IMR-90 (cell line): ENCODE measurements at regions not wholly inside any gene's neighbourhood (a gene's known extent, or its start where the extent isn't known, plus 50 kb on each side); places are given as distances from the start of the nearest gene placed in this dataset.

Experiments
- ATAC-seq: fragments of 200-7000 bp; cut with Tn5 transposase; 2 replicates; pipeline ENCODE4 v1.9.1; 2020; ENCODE audit warnings: low read depth, mild to moderate bottlenecking, moderate library complexity
- BruUV-seq: library from RNA; stranded (reverse); fragments of 400-500 nt; replicated peaks from 2 replicates; lab custom pipeline; 2021; lab: Mats Ljungman, UMichigan
- CTCF ChIA-PET: fragments of 300-600 bp; formaldehyde crosslinking; extraction: SDS; loops from one replicate; lab custom pipeline; 2021; ENCODE audit warnings: antibody characterized with exemption; lab: Yijun Ruan, JAX
- POLR2A ChIA-PET: fragments of 300-600 bp; sonication (Branson Sonifier 250); formaldehyde crosslinking; loops from one replicate; lab custom pipeline; 2022; ENCODE audit warnings: antibody characterized with exemption; ENCODE audit not compliant: unreplicated experiment; lab: Charles Lee
- DNase-seq: peaks from one replicate; pipeline ENCODE4 v3.0.0; 2013
- H2AFZ ChIP-seq: replicated peaks from 2 replicates; pipeline ENCODE3; 2013; ENCODE audit warnings: low read length, mild to moderate bottlenecking; ENCODE audit not compliant: poor library complexity
- H2AK5ac ChIP-seq: 2 replicates; pipeline ENCODE4 v1.6.1; 2013; ENCODE audit warnings: low read depth, low read length, inconsistent platforms
- H2AK9ac ChIP-seq: replicated peaks from 2 replicates; pipeline ENCODE3; 2013; ENCODE audit warnings: mild to moderate bottlenecking, low read depth, low read length, moderate library complexity; ENCODE audit not compliant: poor library complexity
- H2BK120ac ChIP-seq: 2 replicates; pipeline ENCODE4 v1.6.1; 2013; ENCODE audit warnings: low read depth, low read length, inconsistent platforms
- H2BK15ac ChIP-seq: 3 replicates; pipeline ENCODE4 v1.6.1; 2013; ENCODE audit warnings: low read depth, low read length, inconsistent platforms
- H2BK20ac ChIP-seq: 2 replicates; pipeline ENCODE4 v1.6.1; 2013; ENCODE audit warnings: low read depth, mild to moderate bottlenecking, inconsistent platforms, low read length, moderate library complexity
- H2BK5ac ChIP-seq: 2 replicates; pipeline ENCODE4 v1.6.1; 2013; ENCODE audit warnings: mild to moderate bottlenecking, low read depth, low read length, inconsistent platforms; ENCODE audit not compliant: poor library complexity, severe bottlenecking
- H3K14ac ChIP-seq: replicated peaks from 2 replicates; pipeline ENCODE4 v1.6.1; 2013; ENCODE audit warnings: low read depth, low read length, inconsistent platforms
- H3K18ac ChIP-seq: 2 replicates; pipeline ENCODE4 v1.6.1; 2013; ENCODE audit warnings: low read depth, low read length, control low read depth
- H3K23ac ChIP-seq: 2 replicates; pipeline ENCODE4 v1.6.1; 2013; ENCODE audit warnings: low read depth, low read length, inconsistent platforms
- H3K27ac ChIP-seq: 2 replicates; pipeline ENCODE4 v1.5.1; 2013; ENCODE audit warnings: mild to moderate bottlenecking, control low read depth, low read length; ENCODE audit not compliant: insufficient read depth
- H3K27me3 ChIP-seq: 2 replicates; pipeline ENCODE4 v1.6.1; 2013; ENCODE audit warnings: low read length; ENCODE audit not compliant: control insufficient read depth, insufficient read depth
- H3K36me3 ChIP-seq: 2 replicates; pipeline ENCODE4 v1.6.1; 2013; ENCODE audit warnings: low read length, mixed read lengths; ENCODE audit not compliant: control insufficient read depth, insufficient read depth
- H3K4ac ChIP-seq: 2 replicates; pipeline ENCODE4 v1.6.1; 2013; ENCODE audit warnings: low read depth, low read length, inconsistent platforms
- H3K4me1 ChIP-seq: 2 replicates; pipeline ENCODE4 v1.6.1; 2013; ENCODE audit warnings: low read length, mixed read lengths; ENCODE audit not compliant: control insufficient read depth, insufficient read depth
- H3K4me2 ChIP-seq: 2 replicates; pipeline ENCODE4 v1.6.1; 2013; ENCODE audit warnings: low read depth, mild to moderate bottlenecking, control low read depth, low read length, moderate library complexity
- H3K4me3 ChIP-seq: 2 replicates; pipeline ENCODE4 v1.5.1; 2013; ENCODE audit warnings: low read depth, mild to moderate bottlenecking, control low read depth, low read length, moderate library complexity; ENCODE audit not compliant: insufficient read depth
- H3K56ac ChIP-seq: 2 replicates; pipeline ENCODE4 v1.6.1; 2013; ENCODE audit warnings: low read length, inconsistent platforms; ENCODE audit not compliant: insufficient read depth; ENCODE audit errors: extremely low read depth
- H3K79me1 ChIP-seq, 2 experiments: 2 replicates each; pipeline ENCODE4 v1.6.1; 2013; ENCODE audit warnings: low read length in 2 of 2, inconsistent platforms in 1 of 2, low read depth in 1 of 2
- H3K9ac ChIP-seq: 2 replicates; pipeline ENCODE4 v1.6.1; 2013; ENCODE audit warnings: low read depth, low read length, control low read depth
- H3K9me1 ChIP-seq: 2 replicates; pipeline ENCODE4 v1.6.1; 2013; ENCODE audit warnings: low read length, inconsistent platforms; ENCODE audit not compliant: insufficient read depth
- H3K9me3 ChIP-seq: 2 replicates; pipeline ENCODE4 v1.6.1; 2013; ENCODE audit warnings: low read length; ENCODE audit not compliant: control insufficient read depth, insufficient read depth
- H4K20me1 ChIP-seq: 2 replicates; pipeline ENCODE4 v1.6.1; 2013; ENCODE audit warnings: low read length, inconsistent platforms; ENCODE audit not compliant: insufficient read depth
- H4K5ac ChIP-seq: 2 replicates; pipeline ENCODE4 v1.6.1; 2013; ENCODE audit warnings: mild to moderate bottlenecking, low read depth, low read length, control low read depth
- H4K8ac ChIP-seq, 2 experiments: 2 replicates each; pipeline ENCODE4 v1.6.1; 2013; ENCODE audit warnings: low read depth in 2 of 2, low read length in 2 of 2, control low read depth in 1 of 2, inconsistent platforms in 1 of 2
- H4K91ac ChIP-seq: 2 replicates; pipeline ENCODE4 v1.6.1; 2013; ENCODE audit warnings: low read depth, low read length, inconsistent platforms; ENCODE audit not compliant: insufficient read depth
- CEBPB ChIP-seq: IDR thresholded peaks from 2 replicates; pipeline ENCODE4 v1.6.1; 2012; ENCODE audit warnings: low read depth, low read length, improper control_type of control experiment
- CHD1 ChIP-seq: IDR thresholded peaks from 2 replicates; pipeline ENCODE4 v1.6.1; 2012; ENCODE audit warnings: low read depth, low read length, improper control_type of control experiment
- CTCF ChIP-seq: conservative IDR thresholded peaks from 2 replicates; pipeline ENCODE4 v1.5.1; 2012; ENCODE audit warnings: mild to moderate bottlenecking, low read depth, low read length, improper control_type of control experiment
- ELK1 ChIP-seq: fragments of 150-350 bp; IDR thresholded peaks from 2 replicates; pipeline ENCODE4 v1.6.1; 2016; ENCODE audit warnings: low read depth, mild to moderate bottlenecking, low read length, moderate library complexity, borderline replicate concordance
- FOS ChIP-seq: fragments of 150-350 bp; IDR thresholded peaks from 2 replicates; pipeline ENCODE4 v1.6.1; 2016; ENCODE audit warnings: low read depth, low read length
- MAFK ChIP-seq: IDR thresholded peaks from 2 replicates; pipeline ENCODE4 v1.6.1; 2012; ENCODE audit warnings: low read depth, low read length, improper control_type of control experiment
- MAZ ChIP-seq: IDR thresholded peaks from 2 replicates; pipeline ENCODE4 v1.6.1; 2012; ENCODE audit warnings: low read depth, mild to moderate bottlenecking, low read length, improper control_type of control experiment, moderate library complexity, borderline replicate concordance
- MXI1 ChIP-seq: IDR thresholded peaks from 2 replicates; pipeline ENCODE4 v1.6.1; 2012; ENCODE audit warnings: low read depth, mild to moderate bottlenecking, low read length, moderate library complexity, borderline replicate concordance
- POLR2A ChIP-seq: IDR thresholded peaks from 2 replicates; pipeline ENCODE4 v1.6.1; 2012; ENCODE audit warnings: mild to moderate bottlenecking, low read depth, low read length
- RAD21 ChIP-seq: IDR thresholded peaks from 2 replicates; pipeline ENCODE4 v1.6.1; 2012; ENCODE audit warnings: low read length, improper control_type of control experiment
- RCOR1 ChIP-seq: IDR thresholded peaks from 2 replicates; pipeline ENCODE4 v1.6.1; 2012; ENCODE audit warnings: mild to moderate bottlenecking, low read length, improper control_type of control experiment; ENCODE audit not compliant: insufficient replicate concordance
- RFX5 ChIP-seq: IDR thresholded peaks from 2 replicates; pipeline ENCODE4 v1.8.0; 2012; ENCODE audit warnings: low read depth, mild to moderate bottlenecking, low read length, moderate library complexity
- SMC3 ChIP-seq: fragments of 150-350 bp; IDR thresholded peaks from 2 replicates; pipeline ENCODE4 v1.6.1; 2016; ENCODE audit warnings: low read depth, mild to moderate bottlenecking, antibody characterized with exemption, low read length, moderate library complexity
- USF2 ChIP-seq: fragments of 150-350 bp; IDR thresholded peaks from 2 replicates; pipeline ENCODE4 v1.6.1; 2017; ENCODE audit warnings: mild to moderate bottlenecking, antibody characterized with exemption, low read length, low read depth
- WGBS, 2 experiments: methylation state at CpG; one replicate each; pipeline versions ENCODE4 v1.1.5 to v1.1.7; 2013; ENCODE audit warnings: missing lambda C conversion rate in 2 of 2; ENCODE audit not compliant: insufficient read length in 1 of 2; ENCODE audit errors: extremely low coverage in 2 of 2; 5-methylcytosine and 5-hydroxymethylcytosine counted together
- dilution Hi-C: fragments of 300-500 bp; cut with HindIII; formaldehyde crosslinking; loops from one replicate; pipeline ENCODE4 v1.14.3; 2018; ENCODE audit warnings: low sequenced_read_pairs; ENCODE audit not compliant: unreplicated experiment
- in situ Hi-C: fragments of 300-500 bp; cut with MboI; formaldehyde crosslinking; loops from 3 replicates; pipeline ENCODE4 v1.14.3; 2019; ENCODE audit warnings: low sequenced_read_pairs, inconsistent platforms, mixed read lengths
- intact Hi-C: fragments of 100-400 bp; cut with micrococcal nuclease; formaldehyde crosslinking; loops from 2 replicates; pipeline ENCODE4 v1.10.0; 2022

GRCh38 chr7:97457054-97457453, 274.8 kb upstream of the TAC1 start:
- no peak overlapping the region for H2AK5ac ChIP-seq
- H3K27ac ChIP-seq = no peak overlapping the region
- H3K4me1 ChIP-seq = no peaks in the 10 kb centered on the region
- H4K20me1 ChIP-seq = no peaks in the 10 kb centered on the region
- no peak overlapping the region for H3K4me2 ChIP-seq
- dilution Hi-C loops = no loop called here
- H3K36me3 ChIP-seq = no peaks in the 10 kb centered on the region
- H3K14ac ChIP-seq = no peak overlapping the region
- no peak overlapping the region for H3K4ac ChIP-seq
- H3K27me3 ChIP-seq = no peaks in the 10 kb centered on the region
- in situ Hi-C loops = no loop called here
- CTCF ChIA-PET = no interaction called here
- no peak overlapping the region for H3K23ac ChIP-seq
- no peak overlapping the region for H4K8ac ChIP-seq
- H3K79me1 ChIP-seq = no peaks in the 10 kb centered on the region
- BruUV-seq = no TSS peak
- H2AFZ ChIP-seq = no peak overlapping the region
- no peak for ATAC-seq
- intact Hi-C loops = no loop called here
- H4K91ac ChIP-seq = no peak overlapping the region
- H3K9ac ChIP-seq = no peak overlapping the region
- TF ChIP-seq RFX5 (no peak), RAD21 (no peak), USF2 (no peak), SMC3 (no peak), MAFK (no peak), CHD1 (no peak), MXI1 (no peak), FOS (no peak), RCOR1 (no peak), POLR2A (no peak), CTCF (no peak), ELK1 (no peak), MAZ (no peak), CEBPB (no peak)
- H2BK5ac ChIP-seq = no peak overlapping the region
- no peaks in the 10 kb centered on the region for H3K9me1 ChIP-seq
- DNase-seq = no peak
- no peak overlapping the region for H4K5ac ChIP-seq
- H3K56ac ChIP-seq = no peak overlapping the region
- no peak overlapping the region for H2BK15ac ChIP-seq
- no peak overlapping the region for H2BK120ac ChIP-seq
- no peak overlapping the region for H2BK20ac ChIP-seq
- WGBS, 2 experiments = no CpG with 5 or more reads among the region's 3 CpGs
- H3K9me3 ChIP-seq = peaks cover 13% of the 10 kb centered on the region
- no peak overlapping the region for H2AK9ac ChIP-seq
- H3K18ac ChIP-seq = no peak overlapping the region
- POLR2A ChIA-PET = no interaction called here
- no peak overlapping the region for H3K4me3 ChIP-seq
